ENCODE measurements at regions not wholly inside any gene's neighbourhood (a gene's known extent, or its start where the extent isn't known, plus 50 kb on each side); places are given as distances from the start of the nearest gene placed in this dataset.

DNA sequence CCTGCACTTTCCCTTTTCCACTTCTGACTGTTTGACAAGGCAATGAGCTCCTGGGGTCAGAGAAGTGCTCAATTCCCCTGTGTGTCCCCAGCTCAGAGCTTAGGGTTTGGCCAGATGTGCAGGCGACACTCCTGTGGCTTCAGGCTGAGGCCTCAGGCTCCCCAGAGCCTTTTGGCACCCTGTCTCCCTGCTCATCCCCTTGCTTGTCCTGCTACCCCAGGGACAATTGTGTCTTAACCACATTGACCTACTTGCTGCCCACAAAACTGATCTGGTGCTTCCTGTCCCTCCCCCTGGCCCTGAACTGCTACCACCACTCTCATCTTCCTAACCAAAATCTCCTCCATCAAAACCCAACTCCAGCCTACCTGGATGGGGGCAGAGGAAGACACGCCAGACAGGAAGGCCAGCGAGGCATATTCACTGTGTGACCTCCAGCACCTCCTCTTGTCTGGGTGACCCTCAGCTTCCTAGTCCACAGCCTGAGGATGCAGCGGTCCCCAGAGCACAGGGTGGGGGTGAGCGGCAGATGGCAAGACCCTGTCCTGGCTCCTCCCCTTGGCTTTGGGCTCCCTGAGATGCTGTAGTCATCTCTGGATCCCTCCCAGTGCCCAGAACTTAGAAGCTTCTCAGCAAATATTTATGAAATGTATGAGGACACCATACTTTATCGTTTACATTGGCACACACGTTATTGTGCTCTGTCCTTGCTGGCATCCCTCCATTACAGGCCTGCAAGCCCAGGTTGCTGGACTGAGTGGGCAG is 98.9 kb upstream of the SLC6A6 start:
- TF ChIP-seq NRF1 (IDR thresholded peaks at IDR 0.05; ENCODE audit: low read depth, low read length) (no peak), POLR2AphosphoS5 (IDR thresholded peaks at IDR 0.05; ENCODE audit: low read depth, low read length) (no peak)

All from H1 (cell line).